Ovary (tissue), 3 donors: ENCODE measurements at regions not wholly inside any gene's neighbourhood (a gene's known extent, or its start where the extent isn't known, plus 50 kb on each side); places are given as distances from the start of the nearest gene placed in this dataset.

ENCODE experiments used
- EP300 ChIP-seq: sonication (generic); formaldehyde crosslinking; IDR thresholded peaks from one replicate; pipeline ENCODE4 v1.6.1; 2017; ENCODE audit warnings: antibody characterized with exemption
- POLR2A ChIP-seq: fragments of 450-650 bp; IDR thresholded peaks from one replicate; pipeline ENCODE4 v1.6.1; 2017; ENCODE audit warnings: antibody characterized with exemption, mild to moderate bottlenecking, moderate library complexity
- TF ChIP-seq, protein P1 (sequence below), 3 donors: fragments of 450-650 bp in 2 of 3; fragments of 200-600 bp in 1 of 3; IDR thresholded peaks; one replicate each; pipeline versions ENCODE4 v1.5.1 to v1.8.0; 2016 to 2022; ENCODE audit warnings: antibody characterized with exemption in 3 of 3, mild to moderate bottlenecking in 1 of 3
- donor health status: DM: no; HTN: no; CAD: no.

DNA sequence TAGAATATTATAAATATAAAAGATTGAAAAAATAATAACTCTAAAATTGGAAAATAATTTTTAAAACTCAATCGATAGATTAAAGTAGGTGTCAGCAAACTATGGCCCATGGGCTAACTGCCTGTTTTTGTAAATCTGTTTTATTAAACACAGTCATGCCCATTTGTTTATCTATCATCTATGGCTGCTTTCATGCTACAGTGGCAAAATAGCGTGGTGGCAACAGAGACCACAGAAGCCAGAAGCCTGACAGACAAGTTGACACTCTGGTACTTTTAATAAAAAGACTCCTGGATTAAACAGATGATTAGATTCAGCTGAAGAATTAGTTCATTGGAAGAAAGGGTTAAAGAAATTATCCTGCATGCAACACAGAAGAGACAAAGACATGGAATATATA lies 400.7 kb upstream of the RORB start:
- TF ChIP-seq, protein P1, sequence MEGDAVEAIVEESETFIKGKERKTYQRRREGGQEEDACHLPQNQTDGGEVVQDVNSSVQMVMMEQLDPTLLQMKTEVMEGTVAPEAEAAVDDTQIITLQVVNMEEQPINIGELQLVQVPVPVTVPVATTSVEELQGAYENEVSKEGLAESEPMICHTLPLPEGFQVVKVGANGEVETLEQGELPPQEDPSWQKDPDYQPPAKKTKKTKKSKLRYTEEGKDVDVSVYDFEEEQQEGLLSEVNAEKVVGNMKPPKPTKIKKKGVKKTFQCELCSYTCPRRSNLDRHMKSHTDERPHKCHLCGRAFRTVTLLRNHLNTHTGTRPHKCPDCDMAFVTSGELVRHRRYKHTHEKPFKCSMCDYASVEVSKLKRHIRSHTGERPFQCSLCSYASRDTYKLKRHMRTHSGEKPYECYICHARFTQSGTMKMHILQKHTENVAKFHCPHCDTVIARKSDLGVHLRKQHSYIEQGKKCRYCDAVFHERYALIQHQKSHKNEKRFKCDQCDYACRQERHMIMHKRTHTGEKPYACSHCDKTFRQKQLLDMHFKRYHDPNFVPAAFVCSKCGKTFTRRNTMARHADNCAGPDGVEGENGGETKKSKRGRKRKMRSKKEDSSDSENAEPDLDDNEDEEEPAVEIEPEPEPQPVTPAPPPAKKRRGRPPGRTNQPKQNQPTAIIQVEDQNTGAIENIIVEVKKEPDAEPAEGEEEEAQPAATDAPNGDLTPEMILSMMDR (IDR thresholded peaks at IDR 0.05): no peak
- TF ChIP-seq EP300: no peak
- TF ChIP-seq POLR2A: no peak
